ENCODE measurements at regions not wholly inside any gene's neighbourhood (a gene's known extent, or its start where the extent isn't known, plus 50 kb on each side); places are given as distances from the start of the nearest gene placed in this dataset.

DNA sequence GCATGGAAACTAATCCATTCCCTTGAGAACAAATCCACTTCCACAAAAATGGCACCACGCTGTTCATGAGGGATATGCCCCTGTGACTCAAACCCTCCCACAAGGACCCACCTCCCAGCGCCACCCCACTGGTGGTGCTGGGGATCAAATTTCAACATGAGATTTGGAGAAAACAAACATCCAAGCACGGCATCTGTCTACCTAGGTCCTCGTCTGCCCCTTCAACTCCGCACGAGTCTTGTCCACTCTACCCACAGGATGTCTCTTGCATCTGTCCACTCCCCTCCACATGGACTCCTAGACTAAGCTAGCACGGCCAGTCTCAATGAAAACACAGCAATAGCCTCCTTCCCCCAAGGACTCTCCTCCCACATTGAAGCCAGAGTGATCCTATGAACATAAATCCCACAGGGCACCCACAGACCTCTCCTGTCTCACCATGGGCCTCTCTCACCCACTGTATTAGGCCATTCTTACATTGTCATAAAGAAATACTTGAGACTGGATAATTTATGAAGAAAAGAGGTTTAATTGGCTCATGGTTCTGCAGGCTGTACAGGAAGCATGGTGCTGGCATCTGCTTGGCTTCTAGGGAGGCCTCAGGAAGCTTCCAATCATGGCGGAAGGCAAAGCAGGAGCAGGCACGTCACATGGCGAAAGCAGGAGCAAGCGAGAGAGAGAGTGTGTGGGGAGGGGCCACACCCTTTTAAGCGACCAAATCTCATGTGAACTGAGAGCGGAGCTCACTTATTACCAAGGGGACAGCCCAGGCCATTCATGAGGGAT, 101.4 kb downstream of the TOMM20 start:
- ATAC-seq: no peak
- peak; percentile 1 for DNase-seq

DNA sequence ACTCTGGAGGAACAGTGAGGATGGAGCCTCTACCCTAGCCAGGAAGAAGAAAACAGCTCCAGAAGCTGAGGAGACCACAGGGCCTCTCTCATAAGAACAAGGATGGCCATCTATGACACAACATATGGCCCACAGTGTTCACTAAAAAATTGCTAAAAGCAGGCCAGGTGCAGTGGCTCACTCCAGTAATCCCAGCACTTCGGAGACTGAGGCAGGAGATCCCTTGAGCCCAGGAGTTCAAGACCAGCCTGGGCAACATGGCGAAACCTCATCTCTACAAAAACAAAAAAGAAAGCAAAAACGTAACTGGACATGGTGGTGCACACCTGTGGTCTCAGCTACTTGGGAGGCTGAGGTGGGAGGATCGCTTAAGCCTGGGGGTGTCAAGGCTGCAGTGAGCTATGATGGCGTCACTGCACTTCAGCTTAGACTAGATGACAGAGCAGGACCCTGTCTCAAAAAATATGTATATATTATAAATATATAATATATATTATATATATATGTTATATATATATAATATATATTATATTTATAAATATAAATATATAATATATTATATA, 103.1 kb downstream of the TOMM20 start:
- ATAC-seq (no peak), DNase-seq (no peak)

DNA sequence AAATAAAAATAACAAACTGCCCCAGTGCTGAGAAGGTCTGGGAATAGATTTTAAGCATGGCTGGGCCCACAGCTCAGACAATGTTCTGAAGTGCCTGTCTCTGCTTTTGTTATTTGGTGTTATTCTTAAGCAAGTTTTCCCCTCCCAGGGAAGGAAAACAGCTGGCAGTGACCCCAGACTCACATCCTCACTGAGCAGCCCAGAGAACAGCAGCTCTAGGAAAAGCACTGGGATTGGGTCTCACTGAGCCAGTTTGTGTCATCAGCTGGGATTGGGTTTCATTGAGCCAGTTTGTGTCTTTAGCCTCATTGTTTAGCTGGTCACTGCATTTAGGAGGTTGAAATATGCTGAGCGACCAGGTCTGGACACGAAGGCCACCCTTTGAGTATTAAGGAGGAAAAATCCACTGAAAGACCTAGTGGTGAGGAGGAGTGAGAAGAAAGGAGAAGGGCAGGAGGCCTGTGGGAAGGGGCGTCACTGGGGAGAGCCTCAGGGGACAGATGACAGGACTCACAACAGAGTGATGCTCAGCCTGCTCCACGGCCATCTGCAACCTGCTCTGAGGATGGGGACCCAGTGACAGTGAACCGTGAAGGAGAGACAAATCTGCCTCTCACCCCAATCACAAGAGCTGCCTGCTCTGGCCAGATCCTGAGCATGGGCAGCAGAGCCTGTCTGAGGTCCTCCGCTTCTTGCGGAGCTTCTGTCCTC, 103.8 kb downstream of the TOMM20 start:
- DNase-seq: no peak

DNA sequence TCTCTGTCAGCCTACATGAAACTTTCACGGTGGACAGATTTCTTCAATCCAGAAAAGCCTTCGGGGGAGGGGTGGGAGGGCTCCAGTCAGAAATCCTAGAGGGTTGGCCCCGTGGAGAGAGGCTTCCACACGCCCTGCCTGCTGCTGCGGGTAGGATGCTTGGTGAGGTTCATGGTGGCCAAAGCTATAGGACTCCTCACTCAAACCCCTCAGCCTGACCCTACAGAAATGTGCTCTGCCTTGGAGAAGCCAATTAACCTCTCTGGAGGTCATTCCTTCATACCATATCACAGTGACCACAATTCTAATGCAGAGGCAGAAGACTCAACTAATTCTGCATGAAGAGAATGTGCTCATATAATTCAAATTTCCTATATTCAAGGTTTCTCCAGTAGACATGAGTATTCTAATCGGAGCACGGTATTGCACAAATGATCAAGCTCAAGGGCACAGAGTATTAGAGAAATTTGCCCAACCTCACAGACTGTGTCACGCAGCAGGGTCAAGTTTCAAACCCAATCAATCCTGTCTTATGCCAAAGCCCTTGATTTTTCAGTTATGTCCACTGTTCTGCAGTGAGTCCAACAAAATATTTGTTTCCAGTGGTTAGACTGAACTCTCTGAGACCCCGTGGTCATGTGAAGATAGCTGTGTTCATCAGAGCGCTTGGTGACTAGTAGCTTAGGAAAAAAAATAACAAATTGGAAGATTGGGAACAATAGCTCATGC, 104.8 kb downstream of the TOMM20 start:
- ATAC-seq (no peak), DNase-seq (no peak)

More for the DNA sequence above, 103.8 kb downstream of the TOMM20 start:
- ATAC-seq: no peak

DNA sequence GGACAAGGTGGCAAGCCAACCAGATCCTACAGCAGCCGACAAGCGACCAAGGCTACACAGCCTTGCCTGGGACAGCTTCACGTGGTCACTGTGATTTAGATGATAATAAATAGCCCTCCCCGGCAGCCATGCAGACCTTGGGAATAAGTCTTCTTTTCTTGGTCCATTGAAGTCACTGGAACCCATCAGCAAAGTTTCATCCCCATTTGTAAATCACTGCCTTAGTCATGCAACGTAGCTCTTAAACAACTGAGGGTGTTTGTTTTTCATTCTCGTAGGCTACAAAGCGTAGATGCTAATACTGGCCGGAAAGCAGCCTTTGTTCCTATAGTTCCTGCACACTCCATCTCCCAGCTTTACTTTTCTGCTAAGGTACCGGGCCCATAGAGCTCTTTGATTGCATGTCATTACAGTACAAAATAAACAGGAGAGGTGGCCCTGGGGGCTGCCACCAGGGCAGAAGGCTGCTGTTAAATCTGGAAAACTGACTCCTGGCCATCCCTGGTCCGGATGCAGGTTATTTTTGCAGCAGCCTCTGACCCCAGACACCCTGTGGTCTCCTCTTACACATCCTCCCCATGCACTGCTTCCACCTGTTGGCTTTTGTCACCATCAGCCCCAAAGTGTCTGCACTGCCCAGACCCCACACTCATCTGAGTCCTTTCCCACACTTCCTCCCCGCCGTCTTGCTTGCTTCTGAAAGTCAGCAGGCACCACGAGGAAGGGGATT, 105.5 kb downstream of the TOMM20 start:
- DNase-seq (no peak), ATAC-seq (no peak)

DNA sequence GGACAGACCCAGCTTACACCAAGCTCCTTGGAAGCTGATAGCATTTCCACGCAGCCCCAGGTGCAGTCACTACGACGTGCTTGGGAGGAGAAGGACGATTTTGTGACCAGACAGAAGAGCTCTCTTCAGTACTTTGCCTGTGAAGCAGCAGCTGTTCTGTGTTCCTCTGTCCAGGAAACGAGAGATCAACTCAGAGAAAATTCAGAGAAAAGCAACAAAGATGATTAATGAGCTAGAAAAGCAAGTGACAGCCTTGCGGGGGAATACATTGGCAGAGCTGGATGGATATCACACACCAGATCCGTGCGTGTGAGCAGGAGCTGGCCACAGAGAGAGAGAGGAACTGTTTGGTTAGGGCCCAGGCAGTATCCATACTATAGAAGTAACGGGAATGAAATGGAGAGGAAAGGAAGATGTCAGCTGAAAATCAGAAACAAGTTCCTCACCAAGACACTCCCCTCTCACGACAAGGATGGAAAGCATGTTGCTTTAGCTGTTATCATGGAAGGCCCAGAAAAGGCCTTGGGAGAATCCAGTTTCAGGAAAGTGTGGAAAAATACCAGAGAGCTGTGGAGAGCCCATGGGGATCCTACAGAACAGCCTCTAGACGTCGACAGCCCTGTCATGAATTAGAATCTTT, 106.2 kb downstream of the TOMM20 start:
- ATAC-seq: no peak
- no peak for DNase-seq

DNA sequence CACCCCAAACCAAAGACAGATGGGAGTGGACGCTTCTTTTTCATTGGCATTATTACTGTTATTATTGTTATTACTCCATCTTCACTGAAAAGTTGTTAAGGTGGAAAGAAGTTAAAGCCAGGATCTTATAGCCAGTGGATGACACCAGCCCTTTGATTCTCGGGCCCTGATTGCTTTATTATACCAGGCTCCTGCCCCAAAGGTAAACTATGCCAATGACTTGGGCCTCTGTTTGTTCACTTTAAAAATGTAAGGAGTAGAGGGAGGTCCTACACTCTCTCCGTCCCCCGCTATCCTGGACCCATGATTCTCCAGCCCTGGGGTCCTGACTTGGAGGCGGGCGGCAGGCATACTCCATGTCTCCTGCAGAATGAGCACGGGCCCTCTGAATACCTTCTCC, 106.8 kb downstream of the TOMM20 start:
- no peak for DNase-seq
- ATAC-seq: no peak

DNA sequence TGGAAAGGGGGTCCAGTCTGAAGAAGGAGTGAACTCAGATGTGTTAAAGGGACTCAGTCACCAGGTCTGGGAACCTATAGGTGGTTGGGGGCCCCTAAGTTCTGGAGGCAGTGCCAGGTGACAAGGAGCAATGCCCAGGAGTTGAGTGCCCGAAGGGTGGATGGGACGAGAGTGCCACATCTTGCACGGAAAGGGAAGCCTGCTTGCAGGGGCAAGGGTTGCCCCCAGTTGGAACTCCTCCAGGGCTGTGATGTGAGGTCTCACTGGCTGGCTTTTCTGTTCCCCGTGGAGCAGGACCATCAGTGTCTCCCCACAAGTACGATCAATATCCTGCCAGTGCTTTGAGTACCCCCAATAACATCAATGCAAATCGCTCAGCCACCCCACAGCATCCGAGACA, 107.3 kb downstream of the TOMM20 start:
- DNase-seq (no peak), ATAC-seq (no peak)

DNA sequence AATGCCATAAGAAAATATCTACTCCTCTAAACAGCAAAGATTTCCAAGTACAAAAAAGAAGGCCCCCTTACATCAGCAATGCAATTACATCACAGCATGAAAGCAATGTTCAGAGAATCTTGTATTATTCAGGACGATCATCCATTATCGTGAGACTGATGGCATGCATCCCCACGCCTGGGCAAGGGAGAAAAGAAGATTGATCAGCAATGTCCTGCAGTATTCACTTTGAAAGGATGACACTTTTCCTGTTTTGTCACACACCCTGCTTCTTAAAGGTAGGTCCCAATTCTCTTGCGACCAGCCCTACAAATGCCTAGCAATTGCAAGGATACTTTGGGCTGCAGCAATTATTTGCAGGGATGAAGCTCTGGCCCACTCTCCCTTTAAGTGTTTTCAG, 108.7 kb downstream of the TOMM20 start:
- ATAC-seq: no peak
- DNase-seq: no peak

DNA sequence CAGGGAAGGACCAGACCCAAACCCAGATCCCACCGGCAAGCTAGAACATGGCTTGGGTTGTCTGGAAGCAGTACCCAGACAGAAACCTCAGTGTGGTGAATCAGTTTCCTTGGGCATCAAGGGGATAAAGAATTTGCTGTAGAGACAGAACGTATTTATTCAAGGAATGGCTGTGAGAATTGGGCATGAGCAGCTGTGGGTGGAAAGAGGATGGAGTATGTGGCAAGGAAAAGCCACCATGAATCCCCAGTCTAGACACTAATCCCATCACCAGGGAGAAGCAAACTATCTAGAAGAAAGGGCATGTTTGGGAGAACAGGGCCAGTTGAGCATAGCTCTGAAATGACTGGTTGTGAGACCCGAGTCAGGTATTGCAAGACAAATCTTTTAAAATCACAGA, 109.2 kb downstream of the TOMM20 start:
- no peak for ATAC-seq

DNA sequence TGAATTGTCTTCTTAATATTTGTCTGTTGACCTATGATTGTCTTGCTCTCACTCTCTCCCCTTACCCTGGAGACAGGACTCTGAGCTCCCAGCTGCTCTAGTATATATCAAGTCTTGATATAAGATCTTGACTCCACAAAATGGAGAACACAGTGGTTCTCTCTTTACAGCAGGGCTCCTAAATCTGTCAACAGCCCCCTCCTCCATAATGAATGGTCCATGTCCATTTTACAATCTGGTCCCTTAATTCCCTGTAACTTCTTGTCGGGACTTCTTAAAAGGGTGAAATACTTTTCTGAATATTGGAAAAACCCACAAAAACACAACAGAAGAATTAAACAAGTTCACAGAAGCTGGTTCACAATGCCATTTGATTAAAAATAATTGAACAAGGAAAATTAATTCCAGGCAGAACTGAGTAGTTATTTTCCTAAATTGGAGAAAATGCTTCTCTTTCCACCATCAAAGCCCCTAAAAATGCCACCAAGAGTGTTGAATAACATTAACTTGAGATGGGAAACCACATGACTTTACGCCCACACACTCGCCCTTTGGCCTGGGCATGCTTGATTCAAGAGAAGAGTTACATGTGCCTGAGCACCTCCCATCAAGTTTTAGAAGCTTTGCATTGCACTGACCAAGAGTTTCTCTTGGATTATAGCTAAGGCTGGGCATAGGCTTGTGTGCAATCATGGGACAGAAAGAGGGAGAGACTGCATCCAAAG, 109.8 kb downstream of the TOMM20 start:
- ATAC-seq (no peak), DNase-seq (peak; percentile 76)

More for the DNA sequence above, 109.2 kb downstream of the TOMM20 start:
- no peak for DNase-seq

DNA sequence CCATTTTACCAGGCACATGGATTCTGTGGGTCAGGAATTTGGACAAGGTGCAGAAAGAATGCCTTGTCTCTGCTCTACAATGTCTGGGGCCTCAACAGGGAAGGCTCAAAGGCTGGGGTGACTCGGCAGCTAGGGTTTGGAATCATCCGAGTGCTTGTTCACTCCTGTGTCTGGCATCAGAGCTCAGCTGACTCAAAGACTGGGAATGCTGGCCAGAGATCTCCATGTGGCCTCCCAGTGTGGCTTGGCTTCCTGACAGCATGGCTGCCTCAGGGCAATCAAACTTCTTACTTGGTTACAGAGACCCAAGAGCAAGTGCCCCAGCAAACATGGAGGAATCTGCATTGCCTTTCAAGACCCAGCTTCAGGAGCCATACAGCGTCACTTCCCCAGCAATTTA, 110.5 kb downstream of the TOMM20 start:
- ATAC-seq (no peak), DNase-seq (no peak)

DNA sequence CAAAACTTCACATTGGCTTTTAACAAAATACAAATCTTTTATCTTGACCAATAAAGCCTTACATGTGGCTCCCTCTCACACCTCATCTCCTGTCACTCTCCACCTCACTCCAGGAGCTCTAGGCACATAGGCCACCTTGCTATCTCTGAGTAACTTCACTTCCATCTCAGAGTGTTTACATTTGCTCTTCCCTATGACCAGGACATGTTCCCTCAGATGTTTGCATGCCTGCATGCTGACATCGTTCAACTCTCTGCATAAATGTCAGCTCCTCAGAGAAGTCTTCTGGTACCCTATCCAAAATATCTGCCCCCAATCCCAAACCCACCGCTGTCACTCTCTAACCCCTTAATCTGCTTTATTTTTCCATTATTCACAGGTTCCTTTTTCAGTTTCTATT, 110.9 kb downstream of the TOMM20 start:
- ATAC-seq (no peak), DNase-seq (no peak)

DNA sequence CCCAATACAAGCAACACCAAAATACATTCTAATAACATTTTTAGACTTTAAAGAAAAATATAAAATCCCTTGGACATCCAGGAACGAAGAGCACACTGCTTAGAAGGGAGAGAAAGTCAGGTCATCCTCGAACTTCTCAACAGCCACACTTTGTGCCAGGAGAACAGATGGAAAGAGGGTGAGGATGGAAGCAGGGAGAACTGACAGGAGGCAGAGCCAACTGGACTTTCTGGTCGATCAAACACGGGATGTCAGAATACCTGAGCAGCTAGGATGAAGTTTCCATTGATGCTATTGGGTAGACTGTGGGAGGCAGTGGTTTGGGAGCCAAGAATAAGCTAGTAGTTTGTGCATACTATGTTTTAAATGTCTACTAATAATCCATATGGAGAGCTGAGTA, 111.4 kb downstream of the TOMM20 start:
- ATAC-seq: no peak
- no peak for DNase-seq

DNA sequence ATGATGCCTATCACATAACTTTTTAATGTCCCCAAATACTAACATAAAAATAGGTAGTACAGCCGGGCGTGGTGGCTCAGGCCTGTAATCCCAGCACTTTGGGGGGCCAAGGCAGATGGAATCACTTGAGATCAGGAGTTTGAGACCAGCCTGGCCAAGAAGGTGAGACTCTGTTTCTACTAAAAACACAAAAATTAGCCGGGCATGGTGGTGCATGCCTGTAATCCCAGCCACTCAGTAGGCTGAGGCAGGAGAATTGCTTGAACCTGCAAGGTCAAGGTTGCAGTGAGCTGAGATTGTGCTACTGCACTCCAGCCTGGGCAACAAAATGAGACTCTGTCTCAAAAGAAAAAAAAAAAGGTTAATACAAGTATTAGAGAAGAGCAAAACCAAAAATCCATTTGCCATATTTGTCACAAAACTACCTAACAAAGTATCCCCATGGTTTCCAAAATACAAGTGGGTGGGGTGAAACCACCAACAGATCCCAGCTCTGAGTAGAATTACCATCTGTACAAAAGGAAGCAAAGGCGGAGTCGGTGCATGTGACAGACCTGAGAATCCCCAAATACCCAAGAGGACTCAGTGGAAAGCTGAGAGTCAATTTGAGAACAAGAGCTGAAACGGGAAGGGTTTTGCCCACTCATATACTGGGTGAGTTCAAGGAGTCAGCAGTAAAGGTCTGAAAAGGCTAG, 113.2 kb downstream of the TOMM20 start:
- ATAC-seq (peak; percentile 65), DNase-seq (peak; percentile 60)

DNA sequence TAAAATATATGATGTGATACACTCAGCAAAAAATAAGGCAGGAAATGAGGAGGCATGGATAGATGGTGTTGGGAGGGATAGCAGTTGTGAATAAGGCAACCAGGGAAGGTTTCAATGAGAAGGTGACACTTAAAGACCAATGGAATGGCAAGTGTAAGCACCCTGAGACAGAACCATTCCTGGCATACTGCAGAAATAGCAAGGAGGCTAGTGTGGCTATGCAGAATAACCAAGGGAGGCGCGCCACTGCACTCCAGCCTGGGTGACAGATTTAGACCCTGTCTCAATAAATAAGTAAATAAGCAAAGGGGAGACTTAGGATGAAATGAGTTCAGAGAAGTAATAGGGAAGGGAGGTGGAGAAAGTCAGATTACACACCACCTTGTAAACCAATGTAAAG, 113.9 kb downstream of the TOMM20 start:
- DNase-seq: peak; percentile 3
- no peak for ATAC-seq

DNA sequence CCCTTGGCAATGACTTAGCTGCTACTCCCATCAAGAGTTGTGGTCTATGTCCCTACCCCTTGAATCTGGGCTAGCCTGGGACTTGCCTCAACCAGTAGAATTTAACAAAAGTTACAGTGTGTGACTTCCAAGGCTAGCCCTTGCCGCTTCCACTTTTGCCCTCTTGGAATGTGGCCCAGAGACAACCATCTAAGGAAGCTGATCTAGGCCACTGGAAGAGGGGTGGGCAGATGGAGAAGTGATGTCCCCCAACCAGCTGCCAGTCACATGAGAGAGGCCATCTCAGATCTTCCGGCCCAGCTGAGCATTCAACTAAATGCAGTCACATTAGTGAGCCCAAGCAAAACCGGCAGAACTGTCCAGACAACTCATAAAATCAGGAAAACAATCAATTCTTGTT, 115.1 kb downstream of the TOMM20 start:
- peak; percentile 10 for DNase-seq
- no peak for ATAC-seq

DNA sequence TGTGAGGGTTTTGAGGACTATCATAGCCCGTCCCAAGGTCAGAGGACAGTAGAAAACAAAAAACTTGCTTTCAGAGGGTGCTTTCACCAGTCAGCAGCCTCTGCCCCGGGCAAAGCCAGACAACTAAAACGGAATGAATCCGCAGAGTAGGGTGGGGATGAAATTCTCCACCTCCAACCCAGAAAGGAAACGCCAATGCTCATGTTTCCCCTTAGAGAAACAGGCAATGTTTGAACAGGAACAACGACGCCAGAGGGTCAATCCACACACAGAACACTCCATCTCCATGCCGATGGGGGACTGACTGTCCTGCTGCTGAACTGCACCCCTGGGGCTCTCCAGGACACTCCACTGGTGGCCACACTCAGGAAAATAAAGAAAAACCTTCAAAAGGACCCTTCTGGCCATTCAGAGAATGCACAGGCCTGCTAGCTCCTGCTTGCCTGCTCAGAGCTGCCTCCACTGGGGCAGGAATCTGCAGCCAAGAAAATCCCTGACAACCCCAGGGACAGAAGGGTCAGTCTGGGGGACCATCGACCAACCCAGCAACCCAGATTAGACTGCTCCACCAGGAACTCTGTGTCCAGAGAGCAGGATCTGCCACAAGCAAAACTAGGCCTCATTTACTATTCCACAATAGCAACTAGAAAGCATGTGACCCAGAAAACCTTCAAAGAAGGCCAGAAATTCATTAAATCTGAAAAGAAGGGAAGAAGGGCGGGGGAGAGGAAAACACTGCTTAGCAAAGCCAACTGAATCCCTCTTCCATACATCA, 116.0 kb downstream of the TOMM20 start:
- ATAC-seq: no peak
- no peak for DNase-seq
